ENCODE measurements at regions not wholly inside any gene's neighbourhood (a gene's known extent, or its start where the extent isn't known, plus 50 kb on each side); places are given as distances from the start of the nearest gene placed in this dataset.

DNA sequence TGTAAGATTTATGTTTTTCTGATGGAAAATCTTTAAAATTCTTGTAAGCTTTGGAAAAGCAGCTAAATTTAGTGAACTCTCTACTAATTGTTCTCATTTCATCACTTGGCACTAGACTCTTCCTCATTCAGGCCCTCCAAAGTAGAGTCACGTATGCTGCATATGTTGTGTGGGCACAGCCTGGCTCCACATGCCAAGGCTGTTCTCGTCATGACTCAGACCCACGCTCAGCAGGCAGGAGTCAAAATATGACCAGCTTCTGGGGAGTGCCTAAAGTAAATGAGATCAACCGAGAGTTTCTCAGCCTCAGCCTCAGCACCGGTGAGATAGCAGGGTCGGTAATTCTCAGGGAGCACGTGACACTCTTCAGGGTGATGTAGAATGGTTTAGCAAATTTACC, 1672.9 kb downstream of the REEP3 start:
- Histone ChIP-seq H3K27me3 (no peaks in the 10 kb centered on the region), H3K9me3 (no peaks in the 10 kb centered on the region), H3K4me1 (no peaks in the 10 kb centered on the region), H3K27ac (no peak overlapping the region), H3K4me3 (no peak overlapping the region), H3K36me3 (no peaks in the 10 kb centered on the region)
- TF ChIP-seq, protein P1, sequence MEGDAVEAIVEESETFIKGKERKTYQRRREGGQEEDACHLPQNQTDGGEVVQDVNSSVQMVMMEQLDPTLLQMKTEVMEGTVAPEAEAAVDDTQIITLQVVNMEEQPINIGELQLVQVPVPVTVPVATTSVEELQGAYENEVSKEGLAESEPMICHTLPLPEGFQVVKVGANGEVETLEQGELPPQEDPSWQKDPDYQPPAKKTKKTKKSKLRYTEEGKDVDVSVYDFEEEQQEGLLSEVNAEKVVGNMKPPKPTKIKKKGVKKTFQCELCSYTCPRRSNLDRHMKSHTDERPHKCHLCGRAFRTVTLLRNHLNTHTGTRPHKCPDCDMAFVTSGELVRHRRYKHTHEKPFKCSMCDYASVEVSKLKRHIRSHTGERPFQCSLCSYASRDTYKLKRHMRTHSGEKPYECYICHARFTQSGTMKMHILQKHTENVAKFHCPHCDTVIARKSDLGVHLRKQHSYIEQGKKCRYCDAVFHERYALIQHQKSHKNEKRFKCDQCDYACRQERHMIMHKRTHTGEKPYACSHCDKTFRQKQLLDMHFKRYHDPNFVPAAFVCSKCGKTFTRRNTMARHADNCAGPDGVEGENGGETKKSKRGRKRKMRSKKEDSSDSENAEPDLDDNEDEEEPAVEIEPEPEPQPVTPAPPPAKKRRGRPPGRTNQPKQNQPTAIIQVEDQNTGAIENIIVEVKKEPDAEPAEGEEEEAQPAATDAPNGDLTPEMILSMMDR (IDR thresholded peaks at IDR 0.05), result no peak
- TF ChIP-seq POLR2A (IDR thresholded peaks at IDR 0.05), result no peak
- 67 to 77% methylated on average over 7 of the region's 7 CpGs for WGBS, 2 donors
- intact Hi-C loops (cut with DNase I), result no loop called here
- no peak for DNase-seq

DNA sequence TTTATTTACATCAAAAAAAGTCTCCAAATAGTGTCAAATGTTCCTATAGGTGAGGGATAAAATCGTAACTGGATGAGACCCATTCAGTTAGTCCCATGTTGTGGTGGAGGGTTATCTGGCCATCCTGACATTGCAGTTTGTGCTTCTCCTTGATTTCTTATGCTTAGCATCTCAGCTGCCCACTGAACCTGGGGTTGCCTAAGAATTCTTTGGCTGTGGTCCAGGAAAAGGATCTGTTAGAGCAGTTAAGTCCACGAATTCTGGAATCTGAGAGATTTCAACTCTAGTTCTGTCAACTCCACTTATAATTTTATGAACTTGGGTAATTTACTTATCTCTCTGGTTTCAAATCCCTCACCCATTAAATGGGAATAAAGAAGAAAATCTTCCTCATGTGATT, 1673.4 kb downstream of the REEP3 start:
- TF ChIP-seq, protein P1 (IDR thresholded peaks at IDR 0.05), result no peak
- no peak for TF ChIP-seq POLR2A (IDR thresholded peaks at IDR 0.05)
- Histone ChIP-seq H3K4me3 (no peak overlapping the region), H3K27ac (no peak overlapping the region), H3K4me1 (no peaks in the 10 kb centered on the region), H3K36me3 (no peaks in the 10 kb centered on the region), H3K27me3 (no peaks in the 10 kb centered on the region), H3K9me3 (no peaks in the 10 kb centered on the region)
- intact Hi-C loops (cut with DNase I), result no loop called here
- WGBS, 2 donors, result 54 to 55% methylated on average over 2 of the region's 2 CpGs
- DNase-seq, result no peak

DNA sequence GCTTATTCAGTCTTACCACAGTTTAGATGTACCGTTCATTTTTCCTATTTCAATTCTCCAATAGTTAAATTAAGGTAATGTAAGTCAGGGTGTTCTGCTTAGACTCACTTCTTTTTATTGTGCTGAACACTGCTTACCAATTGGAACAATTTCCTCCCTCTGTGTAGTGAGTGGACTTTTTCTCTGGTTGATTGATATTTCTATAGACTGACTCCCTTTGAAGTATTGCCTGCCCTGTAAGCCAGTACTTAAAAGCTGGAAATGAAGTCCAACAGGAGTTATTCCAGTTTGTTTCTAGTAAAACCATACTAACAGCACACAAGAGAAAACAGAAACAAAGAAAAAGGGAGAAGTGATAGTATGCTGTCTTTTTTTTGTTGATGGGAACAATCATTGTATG, 1674.9 kb downstream of the REEP3 start:
- Histone ChIP-seq H3K36me3 (no peaks in the 10 kb centered on the region), H3K9me3 (no peaks in the 10 kb centered on the region), H3K27me3 (no peaks in the 10 kb centered on the region), H3K4me1 (no peaks in the 10 kb centered on the region), H3K4me3 (no peak overlapping the region), H3K27ac (no peak overlapping the region)
- WGBS, 2 donors, result 67 to 73% methylated on average over 1 of the region's 1 CpG
- TF ChIP-seq, protein P1 (IDR thresholded peaks at IDR 0.05), result no peak
- TF ChIP-seq POLR2A (IDR thresholded peaks at IDR 0.05), result no peak
- intact Hi-C loops (cut with DNase I), result no loop called here
- DNase-seq, result no peak

DNA sequence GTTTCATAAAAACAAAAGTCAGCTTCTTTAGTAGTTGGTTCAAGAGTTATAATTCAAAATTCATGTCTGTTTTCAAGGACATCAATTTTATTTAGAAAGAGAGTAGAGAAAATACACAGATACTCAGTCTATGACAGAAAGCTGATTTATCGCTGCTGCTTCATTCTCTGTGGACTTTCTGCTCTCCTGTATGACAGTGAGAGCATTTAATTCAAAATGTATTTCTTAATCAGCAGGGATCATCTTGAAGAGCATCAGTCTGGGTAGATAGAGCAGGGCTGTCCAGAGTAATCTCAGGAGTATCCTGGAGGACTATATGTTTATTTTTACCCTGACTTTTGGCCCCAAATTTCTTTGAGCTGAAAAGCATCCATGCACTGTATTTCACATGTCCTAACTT, 1676.7 kb downstream of the REEP3 start:
- H3K27ac ChIP-seq, result no peak overlapping the region
- WGBS, 2 donors, result 71 to 93% methylated on average over 1 of the region's 1 CpG
- no peaks in the 10 kb centered on the region for H3K9me3 ChIP-seq
- no peak for DNase-seq
- H3K4me1 ChIP-seq, result no peaks in the 10 kb centered on the region
- no peaks in the 10 kb centered on the region for H3K36me3 ChIP-seq
- no peak for TF ChIP-seq POLR2A (IDR thresholded peaks at IDR 0.05)
- TF ChIP-seq, protein P1 (IDR thresholded peaks at IDR 0.05), result no peak
- intact Hi-C loops (cut with DNase I), result no loop called here
- H3K4me3 ChIP-seq, result no peak overlapping the region
- no peaks in the 10 kb centered on the region for H3K27me3 ChIP-seq

DNA sequence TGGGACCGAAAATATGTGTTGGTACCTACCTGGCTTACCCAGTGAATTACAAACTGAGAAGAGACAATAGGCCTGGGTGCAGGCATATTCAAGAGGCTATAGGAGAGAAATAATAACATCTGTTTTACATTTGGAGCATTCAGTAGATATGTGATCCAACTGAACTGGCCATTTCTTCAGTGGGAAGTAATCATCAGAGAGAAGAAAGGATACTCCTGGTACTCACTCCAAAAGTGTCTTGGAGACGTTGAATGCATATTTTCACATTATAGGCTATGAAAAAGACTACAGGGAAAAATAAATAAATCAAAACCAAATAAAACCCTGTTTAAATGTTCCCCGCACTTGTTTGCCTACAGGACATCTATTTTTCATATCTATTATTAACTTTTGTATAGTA, 1680.3 kb downstream of the REEP3 start:
- H3K9me3 ChIP-seq, result no peaks in the 10 kb centered on the region
- H3K36me3 ChIP-seq, result no peaks in the 10 kb centered on the region
- no peaks in the 10 kb centered on the region for H3K27me3 ChIP-seq
- intact Hi-C loops (cut with DNase I), result no loop called here
- TF ChIP-seq, protein P1 (IDR thresholded peaks at IDR 0.05), result no peak
- WGBS, 2 donors, result 48 to 54% methylated on average over 3 of the region's 3 CpGs
- no peak overlapping the region for H3K27ac ChIP-seq
- no peak for DNase-seq
- H3K4me1 ChIP-seq, result no peaks in the 10 kb centered on the region
- H3K4me3 ChIP-seq, result no peak overlapping the region

Data from esophagus squamous epithelium (tissue), 5 donors.